GM19467 (cell line): ENCODE measurements at regions not wholly inside any gene's neighbourhood (a gene's known extent, or its start where the extent isn't known, plus 50 kb on each side); places are given as distances from the start of the nearest gene placed in this dataset.

Source experiments
- ATAC-seq: cut with Tn5 transposase; IDR thresholded peaks from one replicate; pipeline ENCODE4 v1.9.1; 2021; ENCODE audit warnings: mild to moderate bottlenecking, moderate library complexity; ENCODE audit not compliant: unreplicated experiment

- ATAC-seq, result no peak
Observed at GRCh38 chr15:46591462-46591861, 956.6 kb downstream of the SQOR start.

GRCh38 chr15:46595016-46595415 is 960.2 kb downstream of the SQOR start:
- ATAC-seq, result no peak

GRCh38 chr15:46607077-46607476 is 972.2 kb downstream of the SQOR start:
- no peak for ATAC-seq

GRCh38 chr15:46616033-46616432 is 981.2 kb downstream of the SQOR start:
- no peak for ATAC-seq

- ATAC-seq, result no peak
Observed at GRCh38 chr15:46617507-46617906, 982.7 kb downstream of the SQOR start.

GRCh38 chr15:46618984-46619383 is 984.2 kb downstream of the SQOR start:
- ATAC-seq, result no peak

GRCh38 chr15:46620392-46621013 is 985.7 kb downstream of the SQOR start:
- no peak for ATAC-seq

- ATAC-seq, result no peak
Observed at GRCh38 chr15:46622851-46623250, 988.0 kb downstream of the SQOR start.

GRCh38 chr15:46636206-46636605 is 1001.4 kb downstream of the SQOR start:
- ATAC-seq, result no peak

GRCh38 chr15:46644501-46645481 is 1010.0 kb downstream of the SQOR start:
- ATAC-seq, result no peak

- no peak for ATAC-seq
Observed at GRCh38 chr15:46646490-46646889, 1011.7 kb downstream of the SQOR start.

- ATAC-seq, result no peak
Observed at GRCh38 chr15:46647046-46647445, 1012.2 kb downstream of the SQOR start.

- no peak for ATAC-seq
Observed at GRCh38 chr15:46652266-46652665, 1017.4 kb downstream of the SQOR start.

- ATAC-seq, result no peak
Observed at GRCh38 chr15:46654993-46655392, 1020.2 kb downstream of the SQOR start.

- no peak for ATAC-seq
Observed at GRCh38 chr15:46660096-46660842, 1025.4 kb downstream of the SQOR start.

- ATAC-seq, result no peak
Observed at GRCh38 chr15:46670258-46670657, 1035.4 kb downstream of the SQOR start.

GRCh38 chr15:46671336-46671735 is 1036.5 kb downstream of the SQOR start:
- no peak for ATAC-seq

GRCh38 chr15:46672041-46672440 is 1037.2 kb downstream of the SQOR start:
- ATAC-seq, result no peak

GRCh38 chr15:46676233-46677206 is 1040.8 kb upstream of the SEMA6D start:
- no peak for ATAC-seq

- no peak for ATAC-seq
Observed at GRCh38 chr15:46677491-46677890, 1039.8 kb upstream of the SEMA6D start.
